ENCODE measurements at regions not wholly inside any gene's neighbourhood (a gene's known extent, or its start where the extent isn't known, plus 50 kb on each side); places are given as distances from the start of the nearest gene placed in this dataset.

GRCh38 chr16:51565184-51565583 is 414.1 kb upstream of the SALL1 start:
- no peak for DNase-seq

DNA sequence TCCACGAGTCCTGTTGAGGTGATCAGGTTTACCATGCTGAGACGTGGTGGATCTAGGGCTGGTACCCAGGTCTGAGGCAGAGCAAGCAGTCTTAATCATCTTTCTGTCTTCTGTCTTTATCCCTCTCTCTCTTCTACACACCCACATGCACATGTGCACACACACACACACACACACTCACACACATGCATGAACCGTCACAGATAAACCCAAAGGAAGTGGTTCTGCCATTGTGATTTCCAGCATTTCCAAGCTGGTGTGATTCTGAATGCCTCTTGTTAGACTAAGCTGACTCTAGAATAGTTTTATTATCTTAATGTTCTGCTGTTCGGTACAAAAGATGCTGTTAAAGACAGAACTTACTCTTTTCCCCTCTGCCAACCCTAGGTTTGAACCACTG is 411.8 kb upstream of the SALL1 start:
- DNase-seq = no peak

- DNase-seq = no peak
Observed at GRCh38 chr16:51559901-51560300, 408.8 kb upstream of the SALL1 start.

- no peak for DNase-seq
Observed at GRCh38 chr16:51557670-51558069, 406.6 kb upstream of the SALL1 start.

DNA sequence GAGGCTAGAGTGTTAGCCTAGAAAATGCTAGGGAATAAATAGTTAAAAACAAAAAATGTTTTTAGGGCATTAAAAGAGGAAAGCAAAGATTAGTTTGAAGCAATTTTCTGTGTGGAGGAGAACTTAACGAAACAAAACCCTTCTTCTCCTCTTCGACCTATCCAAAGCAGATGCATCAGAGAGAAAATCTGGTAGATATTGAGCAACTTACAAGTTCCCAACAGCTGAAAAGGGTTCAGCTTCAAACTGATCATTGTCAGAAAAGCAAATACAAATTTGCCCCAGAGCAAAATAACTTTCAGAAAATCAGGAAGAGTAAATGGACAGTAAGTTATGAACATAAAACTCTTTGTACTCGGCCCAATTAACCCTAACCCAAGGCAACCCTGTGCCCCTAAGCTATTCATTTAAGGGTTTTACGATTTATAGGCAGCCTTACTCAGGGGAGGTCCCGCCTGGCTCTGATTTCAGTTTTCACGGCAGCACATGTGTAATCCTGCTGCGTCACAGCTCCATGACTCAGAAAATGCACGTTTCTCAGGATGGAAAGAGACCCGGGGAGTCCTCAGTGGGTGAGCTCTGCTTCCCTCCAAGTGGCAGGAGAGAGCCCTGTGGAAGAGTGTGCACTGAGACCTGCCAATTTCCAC is 405.7 kb upstream of the SALL1 start:
- DNase-seq = no peak

DNA sequence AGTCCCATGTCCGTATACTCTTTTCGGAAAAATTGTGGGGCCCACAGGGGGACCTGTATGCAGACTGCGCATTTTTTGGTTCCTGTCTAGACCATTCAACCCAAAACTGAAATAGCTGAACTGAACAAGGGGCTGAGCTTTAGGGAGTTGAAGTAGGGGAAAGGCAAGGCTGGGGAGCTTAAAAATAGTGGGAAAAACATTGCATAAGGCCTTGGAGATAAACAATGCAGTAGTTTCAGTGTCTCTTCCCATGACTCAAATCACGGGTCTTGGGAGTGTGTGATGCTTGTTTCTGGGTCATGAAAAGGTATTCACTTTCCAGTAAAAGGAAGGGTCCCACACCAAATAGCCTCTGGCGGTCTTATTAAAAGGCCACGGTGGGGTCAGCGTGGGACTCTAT is 402.8 kb upstream of the SALL1 start:
- no peak for DNase-seq

DNA sequence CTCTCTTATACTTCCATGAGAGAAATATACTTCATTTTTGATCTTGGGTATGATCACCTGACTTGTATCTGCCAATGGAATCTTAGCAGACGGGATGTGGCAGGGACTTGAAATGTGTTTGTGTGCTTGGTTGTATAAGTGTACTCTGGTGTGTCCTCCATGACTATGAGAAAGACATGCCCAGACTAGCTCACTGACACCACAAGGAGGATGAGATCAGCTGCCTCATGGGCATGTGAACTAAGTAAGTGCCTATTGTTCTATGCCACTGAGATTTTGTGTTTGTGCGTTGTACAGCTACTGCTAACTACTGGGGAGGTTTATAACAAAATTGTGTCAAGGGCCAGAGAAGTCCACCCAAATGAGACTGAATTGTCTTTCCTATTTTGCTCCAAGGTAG is 402.2 kb upstream of the SALL1 start:
- DNase-seq = no peak

DNA sequence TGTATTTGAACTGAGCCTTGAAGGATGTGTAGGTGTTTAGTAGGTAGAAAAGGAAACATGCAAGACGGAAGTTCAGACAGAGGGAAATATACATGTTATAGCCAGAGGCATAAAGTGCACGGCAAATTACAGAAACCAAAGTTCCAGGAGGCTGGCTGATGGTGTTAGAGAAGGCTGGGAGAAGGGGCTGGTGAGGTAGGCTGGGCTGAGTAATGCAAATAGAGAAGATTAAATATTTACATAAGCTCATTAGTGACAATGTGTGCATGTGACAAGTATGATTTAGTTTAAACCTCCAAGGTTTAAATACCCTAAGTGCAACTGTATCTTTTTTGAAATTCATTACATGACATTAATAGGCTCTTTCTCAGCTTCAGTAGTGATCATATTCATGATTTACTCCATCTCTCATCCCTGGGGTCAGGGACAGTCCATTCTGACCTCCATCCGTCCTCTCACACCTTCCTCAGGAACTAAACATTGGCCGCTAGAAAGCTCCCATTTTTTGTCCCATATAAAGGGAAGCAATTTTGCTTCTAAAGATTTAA is 399.8 kb upstream of the SALL1 start:
- DNase-seq = no peak

GRCh38 chr16:51549836-51550235 is 398.8 kb upstream of the SALL1 start:
- DNase-seq = no peak

DNA sequence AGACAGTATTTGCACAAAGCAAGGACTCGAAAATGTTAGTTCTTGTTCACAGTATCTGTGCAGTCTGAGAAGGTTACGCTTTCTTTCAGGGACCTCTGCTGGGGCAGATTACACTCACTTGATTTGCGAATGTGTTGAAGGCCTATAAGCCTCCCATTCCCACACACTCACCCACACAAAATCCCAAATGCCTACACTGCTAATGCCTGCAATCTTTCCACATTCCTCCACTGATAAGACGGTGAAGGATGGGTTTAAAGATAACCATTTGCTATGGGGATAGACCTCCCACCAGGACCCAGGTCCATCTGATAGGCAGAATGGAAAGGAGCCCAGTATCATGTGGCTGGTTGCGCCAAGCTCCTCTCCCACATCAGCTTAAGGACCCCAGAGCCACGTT is 394.9 kb upstream of the SALL1 start:
- no peak for DNase-seq

- DNase-seq = no peak
Observed at GRCh38 chr16:51544851-51545467, 393.9 kb upstream of the SALL1 start.

- DNase-seq = no peak
Observed at GRCh38 chr16:51543971-51544370, 392.9 kb upstream of the SALL1 start.

DNA sequence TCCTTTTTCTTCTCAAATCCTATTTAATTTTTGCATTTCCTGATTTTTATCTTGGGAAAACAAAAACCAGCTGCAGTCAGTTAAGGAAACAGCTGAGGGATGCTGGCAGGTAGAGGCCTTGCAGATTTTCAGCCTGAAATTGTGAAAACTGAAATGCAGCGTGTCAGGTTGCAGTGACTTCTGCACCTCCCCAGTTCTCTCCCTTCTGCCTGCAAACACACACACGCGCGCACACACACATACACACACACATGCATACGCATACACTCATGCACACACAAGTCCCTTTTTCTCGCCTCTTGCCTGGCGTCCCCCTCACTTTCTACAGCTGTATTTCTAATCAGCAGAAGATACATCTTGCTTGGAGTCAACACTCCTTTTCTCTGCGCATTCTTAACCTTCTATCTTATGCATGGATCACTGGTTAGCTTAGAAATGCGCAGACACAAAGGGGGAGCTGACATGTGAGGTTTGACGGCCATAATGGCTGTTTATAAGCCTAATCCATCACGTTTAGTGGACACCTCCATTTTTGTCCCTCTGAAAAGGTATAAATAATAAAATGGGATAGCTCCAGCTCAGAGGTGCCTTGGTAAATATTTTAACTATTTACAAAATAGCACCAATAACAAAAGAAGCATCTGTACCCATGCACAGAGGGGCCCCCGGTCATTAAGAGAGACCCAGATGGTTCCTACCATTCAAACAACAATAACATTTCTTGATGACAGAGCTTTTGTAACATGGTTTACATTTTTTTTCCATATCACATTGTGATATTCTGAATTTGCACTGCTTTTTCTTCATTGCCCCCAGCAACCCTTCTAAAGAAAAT is 392.1 kb upstream of the SALL1 start:
- no peak for DNase-seq

- no peak for DNase-seq
Observed at GRCh38 chr16:51540259-51540658, 389.2 kb upstream of the SALL1 start.

DNA sequence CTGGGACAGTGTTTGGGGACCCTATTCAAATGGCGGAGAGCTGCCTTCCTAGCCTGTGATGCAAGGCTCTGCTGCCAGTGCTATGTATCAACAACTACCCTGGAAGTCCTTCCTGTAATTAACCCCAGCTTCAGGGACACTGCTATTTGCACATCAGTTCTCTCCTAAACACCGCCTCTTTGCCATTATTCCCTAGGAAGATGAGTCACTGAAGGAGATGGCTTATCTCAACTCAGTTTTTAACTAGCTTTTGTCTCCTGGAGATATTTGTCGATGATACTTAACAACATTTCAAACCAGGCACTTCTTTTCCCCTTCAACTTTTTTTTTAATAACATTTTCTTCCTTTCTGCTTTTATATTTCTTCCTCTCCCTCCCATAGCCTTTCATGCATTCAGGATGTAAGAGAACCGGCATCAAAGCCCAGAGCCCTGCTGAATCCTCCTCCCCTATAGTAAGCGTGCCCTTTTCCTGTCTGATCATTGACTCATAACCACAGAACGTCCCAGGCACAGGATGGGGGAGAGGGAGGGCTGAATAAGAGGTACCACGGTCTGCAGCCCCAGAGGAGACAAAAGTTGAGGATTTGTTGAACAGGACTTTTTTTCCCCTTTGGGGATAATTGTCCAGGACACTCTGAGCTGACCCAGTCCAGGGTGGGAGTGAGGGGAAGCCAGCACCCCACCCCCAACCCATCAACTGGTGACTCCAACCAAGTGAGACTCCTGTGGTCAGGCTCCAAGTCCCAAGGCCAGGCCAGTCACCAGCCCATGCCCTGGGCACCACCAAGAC is 387.8 kb upstream of the SALL1 start:
- no peak for DNase-seq

GRCh38 chr16:51535591-51535990 is 384.5 kb upstream of the SALL1 start:
- DNase-seq = no peak

- no peak for DNase-seq
Observed at GRCh38 chr16:51532551-51532950, 381.5 kb upstream of the SALL1 start.

- DNase-seq = no peak
Observed at GRCh38 chr16:51531271-51531670, 380.2 kb upstream of the SALL1 start.

DNA sequence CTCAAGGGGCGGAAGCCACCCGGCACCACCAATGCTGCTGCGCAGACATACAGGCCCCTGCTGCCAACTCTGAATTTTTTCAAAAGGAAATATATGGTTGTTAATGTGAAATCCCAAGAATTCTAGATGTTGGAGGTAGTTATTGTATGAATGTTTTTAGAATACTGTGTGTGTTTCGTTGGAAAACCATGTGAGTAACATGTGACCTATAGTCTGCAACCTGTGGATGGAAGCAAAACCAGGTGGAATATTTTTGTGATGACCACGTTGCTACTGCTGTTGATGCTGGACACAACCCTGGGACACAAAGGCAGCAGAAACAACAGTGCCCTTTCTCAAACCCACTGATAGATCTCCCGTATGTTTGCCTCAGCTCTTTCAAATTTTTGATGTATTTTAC is 376.3 kb upstream of the SALL1 start:
- no peak for DNase-seq

DNA sequence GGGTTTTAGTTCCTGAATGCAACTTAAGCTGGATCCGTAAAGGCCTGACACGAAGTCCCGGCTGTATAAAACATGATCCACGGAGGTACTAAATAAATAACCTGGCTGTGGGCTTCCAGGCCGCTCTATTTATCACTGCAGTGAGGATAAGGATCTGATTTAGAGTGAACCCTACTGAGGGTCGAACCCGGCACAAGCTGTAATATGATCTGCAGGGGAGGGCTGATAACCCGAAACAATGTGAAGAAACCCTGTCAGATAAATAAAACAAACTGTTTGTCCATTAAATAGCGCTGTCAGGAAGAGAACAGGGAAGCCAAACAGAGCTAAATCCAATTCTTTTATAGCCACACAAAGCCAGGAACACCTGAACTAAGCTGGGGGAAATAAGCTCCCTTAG is 375.6 kb upstream of the SALL1 start:
- no peak for DNase-seq

GRCh38 chr16:51524555-51525373 is 373.7 kb upstream of the SALL1 start:
- no peak for DNase-seq

DNA sequence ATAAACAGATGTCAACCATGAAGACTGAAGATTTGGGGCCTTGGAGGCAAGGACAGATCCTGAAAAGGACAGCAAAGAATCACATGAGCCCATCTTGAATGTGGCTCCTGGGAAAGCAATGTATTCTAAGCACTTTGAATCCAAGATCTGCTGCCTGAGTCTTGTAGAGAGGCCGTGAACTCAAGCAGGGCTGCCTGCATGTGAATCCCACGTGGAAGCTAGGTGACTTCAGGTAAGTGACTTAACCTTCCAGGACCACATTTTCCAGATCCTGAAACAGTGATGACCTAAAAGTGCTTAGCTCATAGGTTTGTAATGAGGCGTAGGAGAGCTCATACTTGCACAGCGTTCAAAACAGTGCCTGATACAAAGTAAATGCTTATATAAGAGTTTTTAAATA is 373.0 kb upstream of the SALL1 start:
- no peak for DNase-seq
